DMS53 treated with DMSO at 0.1 percent for 48 hours (cell line): ENCODE measurements at regions not wholly inside any gene's neighbourhood (a gene's known extent, or its start where the extent isn't known, plus 50 kb on each side); places are given as distances from the start of the nearest gene placed in this dataset.

ENCODE experiments used
- DNase-seq: peaks from one replicate; lab custom pipeline; 2025; ENCODE audit not compliant: unreplicated experiment; lab: John Stamatoyannopoulos, UW

- no peak for DNase-seq
These were observed 1525.1 kb downstream of the CDH11 start for GRCh38 chr16:63596716-63597115.

- DNase-seq, result no peak
These were observed 1529.0 kb downstream of the CDH11 start for GRCh38 chr16:63592852-63593251.

- no peak for DNase-seq
These were observed 1540.3 kb downstream of the CDH11 start for GRCh38 chr16:63581570-63581969.

- DNase-seq, result no peak
These were observed 1542.6 kb upstream of the CDH8 start for GRCh38 chr16:63578791-63579190.

GRCh38 chr16:63577891-63578290, 1541.7 kb upstream of the CDH8 start:
- no peak for DNase-seq

GRCh38 chr16:63575041-63575440, 1538.8 kb upstream of the CDH8 start:
- no peak for DNase-seq

- no peak for DNase-seq
These were observed 1531.9 kb upstream of the CDH8 start for GRCh38 chr16:63568164-63568563.

GRCh38 chr16:63563819-63564505, 1527.7 kb upstream of the CDH8 start:
- DNase-seq, result peak; percentile 22

GRCh38 chr16:63553980-63554379, 1517.7 kb upstream of the CDH8 start:
- no peak for DNase-seq

GRCh38 chr16:63539276-63539675, 1503.0 kb upstream of the CDH8 start:
- no peak for DNase-seq

- no peak for DNase-seq
These were observed 1494.7 kb upstream of the CDH8 start for GRCh38 chr16:63530974-63531373.

- DNase-seq, result no peak
These were observed 1494.0 kb upstream of the CDH8 start for GRCh38 chr16:63530208-63530607.

GRCh38 chr16:63527404-63527803, 1491.2 kb upstream of the CDH8 start:
- no peak for DNase-seq

GRCh38 chr16:63516394-63516793, 1480.2 kb upstream of the CDH8 start:
- no peak for DNase-seq

GRCh38 chr16:63512910-63513309, 1476.7 kb upstream of the CDH8 start:
- DNase-seq, result no peak

GRCh38 chr16:63497408-63497807, 1461.2 kb upstream of the CDH8 start:
- no peak for DNase-seq

- no peak for DNase-seq
These were observed 1460.0 kb upstream of the CDH8 start for GRCh38 chr16:63496282-63496681.

GRCh38 chr16:63488955-63489354, 1452.7 kb upstream of the CDH8 start:
- no peak for DNase-seq

- no peak for DNase-seq
These were observed 1444.8 kb upstream of the CDH8 start for GRCh38 chr16:63481060-63481459.

GRCh38 chr16:63473725-63474124, 1437.5 kb upstream of the CDH8 start:
- no peak for DNase-seq

GRCh38 chr16:63467513-63467912, 1431.3 kb upstream of the CDH8 start:
- DNase-seq, result no peak

GRCh38 chr16:63462316-63462715, 1426.1 kb upstream of the CDH8 start:
- DNase-seq, result no peak

- peak; percentile 65 for DNase-seq
These were observed 1425.1 kb upstream of the CDH8 start for GRCh38 chr16:63461248-63461841.
